HepG2 (cell line): ENCODE measurements at regions not wholly inside any gene's neighbourhood (a gene's known extent, or its start where the extent isn't known, plus 50 kb on each side); places are given as distances from the start of the nearest gene placed in this dataset.

ENCODE experiments used
- ATAC-seq: fragments of 200-7000 bp; cut with Tn5 transposase; 3 replicates; pipeline ENCODE4 v1.9.1; 2020; ENCODE audit warnings: mild to moderate bottlenecking, moderate library complexity
- BruUV-seq: library from RNA; stranded (reverse); fragments of 400-500 nt; replicated peaks from 2 replicates; lab custom pipeline; 2021; lab: Mats Ljungman, UMichigan
- CTCF ChIA-PET: fragments of 300-600 bp; formaldehyde crosslinking; extraction: SDS; loops from one replicate; lab custom pipeline; 2021; ENCODE audit warnings: low total read pairs, inconsistent platforms, low intra/inter-chr PET ratio; lab: Yijun Ruan, JAX
- POLR2A ChIA-PET: fragments of 350-600 bp; sonication (Branson Sonifier 250); formaldehyde crosslinking; loops from one replicate; lab custom pipeline; 2020; ENCODE audit warnings: antibody characterized with exemption, inconsistent platforms; lab: Yijun Ruan, JAX
- DNase-seq: peaks from one replicate; pipeline ENCODE4 v3.0.0-alpha.2; 2015; ENCODE audit warnings: low spot score
- FAIRE-seq: peaks from 3 replicates; lab custom pipeline; 2011; peaks lifted over from hg19 to GRCh38; lab: Jason Lieb, UNC
- H2AFZ ChIP-seq: one replicate; pipeline ENCODE4 v1.6.1; 2011; ENCODE audit warnings: low read length, inconsistent platforms
- H3K27ac ChIP-seq: fragments of 300-600 bp; 3 replicates; pipeline ENCODE4 v1.8.0; 2011; ENCODE audit warnings: mixed run types, mild to moderate bottlenecking, mixed read lengths, low read length, inconsistent platforms; ENCODE audit not compliant: insufficient read depth; ENCODE audit errors: extremely low read length
- H3K27me3 ChIP-seq, 2 experiments: fragments of 200-600 bp in 1 of 2; 2 replicates in 1 of 2; 3 replicates in 1 of 2; pipeline versions ENCODE4 v1.6.0 to v1.8.0; 2011; ENCODE audit warnings: low read length in 2 of 2, mild to moderate bottlenecking in 2 of 2, moderate library complexity in 2 of 2, inconsistent platforms in 1 of 2; ENCODE audit not compliant: insufficient read depth in 2 of 2, control insufficient read depth in 1 of 2
- H3K36me3 ChIP-seq, 2 experiments: fragments of 200-600 bp in 1 of 2; replicated peaks in 1 of 2; 2 replicates in 1 of 2; 3 replicates in 1 of 2; pipeline versions ENCODE4 v1.5.1 to v1.8.0; 2011; ENCODE audit warnings: low read length in 2 of 2, inconsistent platforms in 1 of 2; ENCODE audit not compliant: insufficient read depth in 2 of 2, control insufficient read depth in 1 of 2
- H3K4me1 ChIP-seq: 2 replicates; pipeline ENCODE4 v1.5.1; 2012; ENCODE audit warnings: low read length, inconsistent platforms; ENCODE audit not compliant: insufficient read depth
- H3K4me2 ChIP-seq: 2 replicates; pipeline ENCODE4 v1.6.0; 2011; ENCODE audit warnings: low read depth, low read length, inconsistent platforms
- H3K4me3 ChIP-seq, 3 experiments: fragments of 200-600 bp in 1 of 3; sonication (generic), shearing (Covaris generic) in 1 of 3; replicated peaks in 1 of 3; 2 replicates each; pipeline ENCODE4 v1.5.1; 2011 to 2016; ENCODE audit warnings: low read length in 3 of 3, inconsistent platforms in 2 of 3, low read depth in 2 of 3, mild to moderate bottlenecking in 2 of 3, control low read depth in 1 of 3, mixed read lengths in 1 of 3; ENCODE audit not compliant: insufficient read depth in 1 of 3
- H3K79me2 ChIP-seq: one replicate; pipeline ENCODE4 v1.6.1; 2011; ENCODE audit warnings: low read length, inconsistent platforms; ENCODE audit not compliant: insufficient read depth
- H3K9ac ChIP-seq: 2 replicates; pipeline ENCODE4 v1.6.0; 2011; ENCODE audit warnings: mild to moderate bottlenecking, low read depth, low read length, inconsistent platforms; ENCODE audit not compliant: insufficient read depth
- H3K9me3 ChIP-seq: 2 replicates; pipeline ENCODE4 v1.5.1; 2012; ENCODE audit warnings: mild to moderate bottlenecking, low read length
- H4K20me1 ChIP-seq: 2 replicates; pipeline ENCODE4 v1.6.0; 2011; ENCODE audit warnings: inconsistent platforms, mild to moderate bottlenecking, low read length, moderate library complexity; ENCODE audit not compliant: insufficient read depth
- DNMT3B ChIP-seq: conservative IDR thresholded peaks from 2 replicates; pipeline ENCODE4 v1.6.1; 2016; ENCODE audit warnings: missing biosample characterization, control low read depth
- FOXP1 ChIP-seq, 2 experiments: fragments of 450-650 bp in 1 of 2; IDR thresholded peaks; 2 replicates each; pipeline ENCODE4 v1.6.1; 2017 to 2018; ENCODE audit warnings: antibody characterized with exemption in 1 of 2
- JUND ChIP-seq: sonication (generic); formaldehyde crosslinking; IDR thresholded peaks from 2 replicates; pipeline ENCODE4 v1.8.0; 2022; ENCODE audit warnings: mild to moderate bottlenecking, missing genetic modification reagents
- KDM5A ChIP-seq: fragments of 200-600 bp; sonication (generic); IDR thresholded peaks from 2 replicates; pipeline ENCODE4 v1.7.0; 2018; ENCODE audit warnings: antibody characterized with exemption, mild to moderate bottlenecking, low read length, borderline replicate concordance
- NFYB ChIP-seq: sonication (generic); formaldehyde crosslinking; IDR thresholded peaks from 2 replicates; pipeline ENCODE4 v1.4.0; 2020; ENCODE audit warnings: missing genetic modification reagents
- NR1H2 ChIP-seq: sonication (generic); formaldehyde crosslinking; IDR thresholded peaks from 2 replicates; pipeline ENCODE4 v1.8.1; 2022; ENCODE audit warnings: low read depth, missing genetic modification reagents, borderline replicate concordance
- SETDB1 ChIP-seq: sonication (generic); formaldehyde crosslinking; IDR thresholded peaks from 2 replicates; pipeline ENCODE4 v1.5.1; 2020; ENCODE audit warnings: missing genetic modification reagents, mild to moderate bottlenecking, borderline replicate concordance
- SMAD3 ChIP-seq: sonication (generic); formaldehyde crosslinking; IDR thresholded peaks from 2 replicates; pipeline ENCODE4 v1.4.0; 2020; ENCODE audit warnings: missing genetic modification reagents
- ZKSCAN5 ChIP-seq: sonication (generic); formaldehyde crosslinking; IDR thresholded peaks from 2 replicates; pipeline ENCODE4 v1.5.1; 2020; ENCODE audit warnings: mild to moderate bottlenecking, missing genetic modification reagents
- ZNF253 ChIP-seq: sonication (generic); formaldehyde crosslinking; IDR thresholded peaks from 2 replicates; pipeline ENCODE4 v1.8.0; 2022; ENCODE audit warnings: mild to moderate bottlenecking, missing genetic modification reagents, borderline replicate concordance
- ZNF337 ChIP-seq: sonication (generic); formaldehyde crosslinking; IDR thresholded peaks from 2 replicates; pipeline ENCODE4 v1.5.1; 2020; ENCODE audit warnings: missing genetic modification reagents, low read depth, mild to moderate bottlenecking, borderline replicate concordance
- ZNF570 ChIP-seq: sonication (generic); formaldehyde crosslinking; IDR thresholded peaks from 2 replicates; pipeline ENCODE4 v1.4.0; 2020; ENCODE audit warnings: mild to moderate bottlenecking, missing genetic modification reagents, borderline replicate concordance
- ZSCAN29 ChIP-seq: sonication (generic); formaldehyde crosslinking; conservative IDR thresholded peaks from 2 replicates; pipeline ENCODE4 v1.4.0; 2020; ENCODE audit warnings: mild to moderate bottlenecking, missing genetic modification reagents
- WGBS: methylation state at CpG from one replicate; pipeline ENCODE4 v1.1.6; 2017; ENCODE audit warnings: low lambda C conversion rate; 5-methylcytosine and 5-hydroxymethylcytosine counted together
- in situ Hi-C: cut with HindIII; loops from 2 replicates; pipeline ENCODE4 v1.10.0; 2017; ENCODE audit warnings: low pct_unique_long_range_greater_than_20kb; ENCODE audit not compliant: extremely low pct_ligation_motif_present
- intact Hi-C: fragments of 100-400 bp; cut with micrococcal nuclease; formaldehyde crosslinking; loops from one replicate; pipeline ENCODE4 v1.10.0; 2022; ENCODE audit not compliant: unreplicated experiment
- TF ChIP-seq, protein P1 (sequence below): sonication (generic); formaldehyde crosslinking; IDR thresholded peaks from 2 replicates; pipeline ENCODE4 v1.4.0; 2020; ENCODE audit warnings: missing genetic modification reagents
- TF ChIP-seq, protein P2 (sequence below): sonication (generic); formaldehyde crosslinking; IDR thresholded peaks from 2 replicates; pipeline ENCODE4 v1.5.0; 2020; ENCODE audit warnings: missing genetic modification reagents
- TF ChIP-seq, protein P3 (sequence below): sonication (generic); formaldehyde crosslinking; IDR thresholded peaks from 2 replicates; pipeline ENCODE4 v1.5.0; 2020; ENCODE audit warnings: missing genetic modification reagents
- TF ChIP-seq, protein P4 (sequence below): sonication (generic); formaldehyde crosslinking; IDR thresholded peaks from 2 replicates; pipeline ENCODE4 v1.4.0; 2020; ENCODE audit warnings: missing genetic modification reagents; ENCODE audit errors: not compliant biosample characterization
- TF ChIP-seq, protein P5 (sequence below): sonication (generic); formaldehyde crosslinking; IDR thresholded peaks from 2 replicates; pipeline ENCODE4 v1.4.0; 2020; ENCODE audit warnings: missing genetic modification reagents, borderline replicate concordance

DNA sequence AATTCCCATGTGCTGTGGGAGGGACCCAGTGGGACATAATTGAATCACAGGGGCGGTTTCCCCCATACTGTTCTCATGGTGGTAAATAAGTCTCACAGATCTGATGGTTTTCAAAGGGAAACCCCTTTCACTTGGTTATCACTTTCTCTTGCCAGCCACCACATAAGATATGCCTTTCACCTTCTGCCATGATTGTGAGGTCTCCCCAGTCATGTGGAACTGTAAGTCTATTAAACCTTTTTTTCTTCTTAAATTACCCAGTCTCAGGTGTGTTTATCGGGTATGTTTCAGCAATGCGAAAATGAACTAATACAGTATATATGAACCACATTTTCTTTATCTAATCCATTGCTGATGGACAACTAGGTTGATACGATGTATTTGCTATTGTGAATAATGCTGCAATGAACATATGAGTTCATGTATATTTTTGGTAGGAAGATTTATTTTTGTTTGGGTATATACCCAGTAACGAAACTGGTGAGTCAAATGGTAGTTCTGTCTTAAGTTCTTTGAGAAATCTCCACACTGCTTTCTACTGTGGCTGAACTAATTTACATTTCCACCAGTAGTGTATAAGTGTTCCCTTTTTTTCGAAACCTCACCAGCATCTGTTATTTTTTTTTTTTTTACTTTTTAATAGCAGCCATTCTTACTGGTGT is 70.0 kb upstream of the HGF start:
- BruUV-seq, result no TSS peak
- H3K27me3 ChIP-seq, result no peaks in the 10 kb centered on the region
- no peak overlapping the region for H3K4me3 ChIP-seq
- H3K9ac ChIP-seq, result no peak overlapping the region
- CTCF ChIA-PET, result no interaction called here
- in situ Hi-C loops (no loop called here), intact Hi-C loops (no loop called here)
- 30% methylated on average over 6 of the region's 6 CpGs for WGBS
- DNase-seq (no peak), ATAC-seq (no peak), FAIRE-seq (no peak)
- H3K4me2 ChIP-seq, result no peak overlapping the region
- H3K36me3 ChIP-seq, result no peaks in the 10 kb centered on the region
- POLR2A ChIA-PET, result no interaction called here
- no peaks in the 10 kb centered on the region for H4K20me1 ChIP-seq
- no peaks in the 10 kb centered on the region for H3K4me1 ChIP-seq
- H3K9me3 ChIP-seq, result no peaks in the 10 kb centered on the region
- no peak overlapping the region for H3K27ac ChIP-seq
- no peak overlapping the region for H2AFZ ChIP-seq
- no peaks in the 10 kb centered on the region for H3K79me2 ChIP-seq
- TF ChIP-seq SMAD3 (CRISPR knock-in tag) (no peak), NFYB (no peak), ZNF570 (CRISPR knock-in tag) (no peak), ZNF337 (no peak), JUND (no peak), NR1H2 (no peak), FOXP1 (IDR thresholded peaks at IDR 0.05) (no peak), FOXP1 (CRISPR knock-in tag; IDR thresholded peaks at IDR 0.05) (no peak), ZSCAN29 (CRISPR knock-in tag) (no peak), SETDB1 (CRISPR knock-in tag) (no peak), ZNF253 (CRISPR knock-in tag) (no peak), DNMT3B (CRISPR knock-in tag) (no peak), KDM5A (no peak), ZKSCAN5 (CRISPR knock-in tag) (no peak)
- TF ChIP-seq, protein P1, sequence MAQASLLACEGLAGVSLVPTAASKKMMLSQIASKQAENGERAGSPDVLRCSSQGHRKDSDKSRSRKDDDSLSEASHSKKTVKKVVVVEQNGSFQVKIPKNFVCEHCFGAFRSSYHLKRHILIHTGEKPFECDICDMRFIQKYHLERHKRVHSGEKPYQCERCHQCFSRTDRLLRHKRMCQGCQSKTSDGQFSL, result no peak
- TF ChIP-seq, protein P2, sequence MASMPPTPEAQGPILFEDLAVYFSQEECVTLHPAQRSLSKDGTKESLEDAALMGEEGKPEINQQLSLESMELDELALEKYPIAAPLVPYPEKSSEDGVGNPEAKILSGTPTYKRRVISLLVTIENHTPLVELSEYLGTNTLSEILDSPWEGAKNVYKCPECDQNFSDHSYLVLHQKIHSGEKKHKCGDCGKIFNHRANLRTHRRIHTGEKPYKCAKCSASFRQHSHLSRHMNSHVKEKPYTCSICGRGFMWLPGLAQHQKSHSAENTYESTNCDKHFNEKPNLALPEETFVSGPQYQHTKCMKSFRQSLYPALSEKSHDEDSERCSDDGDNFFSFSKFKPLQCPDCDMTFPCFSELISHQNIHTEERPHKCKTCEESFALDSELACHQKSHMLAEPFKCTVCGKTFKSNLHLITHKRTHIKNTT (CRISPR knock-in tag), result no peak
- TF ChIP-seq, protein P3, sequence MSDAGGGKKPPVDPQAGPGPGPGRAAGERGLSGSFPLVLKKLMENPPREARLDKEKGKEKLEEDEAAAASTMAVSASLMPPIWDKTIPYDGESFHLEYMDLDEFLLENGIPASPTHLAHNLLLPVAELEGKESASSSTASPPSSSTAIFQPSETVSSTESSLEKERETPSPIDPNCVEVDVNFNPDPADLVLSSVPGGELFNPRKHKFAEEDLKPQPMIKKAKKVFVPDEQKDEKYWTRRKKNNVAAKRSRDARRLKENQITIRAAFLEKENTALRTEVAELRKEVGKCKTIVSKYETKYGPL (CRISPR knock-in tag), result no peak
- TF ChIP-seq, protein P4, sequence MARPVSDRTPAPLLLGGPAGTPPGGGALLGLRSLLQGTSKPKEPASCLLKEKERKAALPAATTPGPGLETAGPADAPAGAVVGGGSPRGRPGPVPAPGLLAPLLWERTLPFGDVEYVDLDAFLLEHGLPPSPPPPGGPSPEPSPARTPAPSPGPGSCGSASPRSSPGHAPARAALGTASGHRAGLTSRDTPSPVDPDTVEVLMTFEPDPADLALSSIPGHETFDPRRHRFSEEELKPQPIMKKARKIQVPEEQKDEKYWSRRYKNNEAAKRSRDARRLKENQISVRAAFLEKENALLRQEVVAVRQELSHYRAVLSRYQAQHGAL (CRISPR knock-in tag), result no peak
- TF ChIP-seq, protein P5, sequence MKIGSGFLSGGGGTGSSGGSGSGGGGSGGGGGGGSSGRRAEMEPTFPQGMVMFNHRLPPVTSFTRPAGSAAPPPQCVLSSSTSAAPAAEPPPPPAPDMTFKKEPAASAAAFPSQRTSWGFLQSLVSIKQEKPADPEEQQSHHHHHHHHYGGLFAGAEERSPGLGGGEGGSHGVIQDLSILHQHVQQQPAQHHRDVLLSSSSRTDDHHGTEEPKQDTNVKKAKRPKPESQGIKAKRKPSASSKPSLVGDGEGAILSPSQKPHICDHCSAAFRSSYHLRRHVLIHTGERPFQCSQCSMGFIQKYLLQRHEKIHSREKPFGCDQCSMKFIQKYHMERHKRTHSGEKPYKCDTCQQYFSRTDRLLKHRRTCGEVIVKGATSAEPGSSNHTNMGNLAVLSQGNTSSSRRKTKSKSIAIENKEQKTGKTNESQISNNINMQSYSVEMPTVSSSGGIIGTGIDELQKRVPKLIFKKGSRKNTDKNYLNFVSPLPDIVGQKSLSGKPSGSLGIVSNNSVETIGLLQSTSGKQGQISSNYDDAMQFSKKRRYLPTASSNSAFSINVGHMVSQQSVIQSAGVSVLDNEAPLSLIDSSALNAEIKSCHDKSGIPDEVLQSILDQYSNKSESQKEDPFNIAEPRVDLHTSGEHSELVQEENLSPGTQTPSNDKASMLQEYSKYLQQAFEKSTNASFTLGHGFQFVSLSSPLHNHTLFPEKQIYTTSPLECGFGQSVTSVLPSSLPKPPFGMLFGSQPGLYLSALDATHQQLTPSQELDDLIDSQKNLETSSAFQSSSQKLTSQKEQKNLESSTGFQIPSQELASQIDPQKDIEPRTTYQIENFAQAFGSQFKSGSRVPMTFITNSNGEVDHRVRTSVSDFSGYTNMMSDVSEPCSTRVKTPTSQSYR (CRISPR knock-in tag), result no peak
